ENCODE measurements at regions not wholly inside any gene's neighbourhood (a gene's known extent, or its start where the extent isn't known, plus 50 kb on each side); places are given as distances from the start of the nearest gene placed in this dataset.

DNA sequence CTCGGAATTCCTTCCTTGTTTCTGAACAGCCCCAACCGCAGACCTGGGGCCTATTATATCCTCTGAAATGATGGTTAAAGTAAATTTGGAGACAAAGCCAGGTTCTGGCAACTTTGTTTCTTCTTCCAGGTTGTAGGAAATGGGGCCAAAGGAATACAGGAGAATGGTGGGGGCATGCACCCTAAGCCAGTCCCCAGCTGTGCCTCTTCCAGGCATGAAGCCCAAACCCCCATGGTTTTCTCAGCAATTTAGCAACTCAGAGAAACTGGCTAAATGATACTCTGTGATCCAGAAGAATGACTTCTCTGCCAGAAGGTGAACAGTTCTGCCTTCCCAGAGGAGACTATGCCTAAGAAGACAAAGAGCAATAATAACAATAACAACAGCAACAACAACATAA, 635.0 kb upstream of the FANCL start:
- no peak for DNase-seq

DNA sequence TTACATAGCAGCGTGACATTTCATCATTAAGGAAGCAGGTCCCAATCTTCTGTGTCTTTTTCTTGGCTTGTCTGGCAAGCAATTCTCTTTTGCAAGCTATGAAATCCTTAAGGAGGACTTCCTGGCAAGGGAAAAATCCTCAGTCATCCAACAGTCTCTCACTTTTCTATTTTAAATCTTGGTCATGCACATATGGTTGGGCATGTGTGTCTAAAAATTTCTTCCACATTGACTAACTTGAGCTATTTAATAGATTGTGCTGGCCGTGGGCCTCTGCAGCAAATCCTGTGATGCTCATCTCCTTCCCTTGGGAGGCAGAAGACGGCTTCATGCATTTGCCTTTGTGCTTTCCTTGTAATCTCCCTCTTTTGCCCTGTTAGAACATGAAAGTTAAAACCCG, 634.3 kb upstream of the FANCL start:
- no peak for DNase-seq

GRCh38 chr2:58871469-58872142, 630.5 kb upstream of the FANCL start:
- DNase-seq, result peak; percentile 34

DNA sequence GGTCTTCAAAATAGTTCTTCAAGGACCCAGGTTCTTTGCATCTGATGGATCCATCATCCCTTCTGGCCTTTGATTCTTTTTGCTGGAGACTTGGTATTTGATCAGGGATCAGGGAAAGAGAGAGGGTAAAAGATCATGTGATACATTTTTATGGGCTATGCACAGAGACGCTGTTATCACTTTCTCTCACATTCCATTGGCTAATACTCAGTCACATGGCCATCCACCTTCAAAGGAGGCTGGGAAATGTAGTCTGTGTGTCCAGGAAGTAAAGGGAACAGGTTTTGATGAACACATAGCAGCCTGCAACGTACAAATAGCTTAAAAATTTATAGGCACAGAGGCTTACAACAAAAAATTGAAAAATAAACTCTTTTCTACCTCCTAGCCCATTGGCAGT, 629.6 kb upstream of the FANCL start:
- DNase-seq, result peak; percentile 13

- no peak for DNase-seq
These were observed 625.8 kb upstream of the FANCL start for GRCh38 chr2:58866946-58867345.

GRCh38 chr2:58866527-58866926, 625.4 kb upstream of the FANCL start:
- no peak for DNase-seq

GRCh38 chr2:58866040-58866439, 624.9 kb upstream of the FANCL start:
- DNase-seq, result no peak

DNA sequence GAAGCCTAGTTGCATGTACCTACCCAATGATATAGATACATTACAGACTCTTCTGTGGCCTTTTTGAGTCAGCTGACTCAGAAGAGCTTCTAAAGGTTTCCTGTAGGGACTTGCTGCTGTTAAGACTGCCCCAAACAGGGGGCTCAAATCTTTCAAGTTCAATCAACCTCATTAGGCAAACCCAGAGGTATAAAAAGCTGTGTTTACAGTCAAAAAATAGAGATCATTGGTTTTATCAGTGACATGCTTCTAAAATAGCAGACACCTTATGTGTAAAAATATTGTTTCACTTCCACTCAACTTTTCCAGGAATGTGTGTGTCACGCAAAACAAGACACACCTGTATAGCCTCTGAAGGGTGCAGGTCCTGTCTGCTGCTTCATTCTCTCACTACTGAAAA, 624.3 kb upstream of the FANCL start:
- no peak for DNase-seq

DNA sequence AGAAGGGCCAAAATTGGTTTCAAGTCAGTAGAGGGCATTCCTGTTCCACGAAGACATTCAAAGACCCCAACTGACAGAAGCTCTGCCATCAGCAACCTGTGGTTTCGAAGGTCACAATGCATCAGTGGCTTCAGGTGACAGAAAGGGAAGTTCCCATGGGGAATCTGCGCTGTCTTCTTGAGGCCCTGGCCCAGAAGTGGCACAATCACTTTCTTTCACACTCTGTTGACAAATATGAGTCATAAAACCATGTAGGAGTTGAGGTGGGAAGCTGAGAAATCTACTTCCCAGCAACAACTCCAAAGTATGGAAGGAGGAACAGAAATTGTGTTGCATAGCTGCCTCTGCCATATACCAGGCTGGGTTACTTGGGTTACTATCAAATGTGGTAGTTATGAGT, 621.1 kb upstream of the FANCL start:
- DNase-seq, result no peak

DNA sequence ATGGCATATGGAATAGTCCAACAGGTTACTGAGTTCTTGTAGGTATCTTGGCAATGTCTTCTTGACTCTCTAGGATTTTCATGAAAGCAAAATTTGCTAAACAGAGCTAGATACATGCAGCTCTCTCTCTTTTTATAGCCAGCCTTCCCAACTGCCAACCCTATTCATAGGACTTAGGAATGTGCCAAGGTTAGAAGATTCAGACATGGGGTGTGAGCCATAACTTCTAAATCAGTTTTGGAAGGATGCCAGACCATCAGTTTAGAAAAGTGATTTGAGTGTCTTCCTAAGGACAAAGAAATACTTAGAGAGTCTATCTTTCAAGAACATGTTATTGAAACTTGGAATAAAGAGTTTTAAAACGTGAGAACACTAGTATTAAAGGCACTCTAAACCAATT, 619.5 kb upstream of the FANCL start:
- no peak for DNase-seq

DNA sequence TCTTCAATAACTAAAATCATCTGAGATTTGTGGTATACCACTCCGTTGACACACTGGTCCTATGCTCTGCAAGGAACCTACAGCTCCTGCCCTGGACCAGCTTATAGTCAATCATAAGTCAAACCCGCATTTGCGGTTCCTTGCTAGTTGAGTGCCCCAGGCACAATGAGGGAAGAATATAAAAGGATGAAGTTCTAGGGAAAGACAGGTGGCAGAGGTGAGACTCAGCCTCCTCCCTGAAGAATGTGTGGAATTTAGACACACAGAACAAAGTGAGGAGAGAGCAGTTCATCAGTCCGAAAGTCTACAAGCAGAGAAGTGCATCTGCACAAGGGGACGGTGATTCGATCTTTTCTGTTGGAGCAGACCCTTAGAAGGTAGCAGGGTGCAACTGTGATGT, 615.0 kb upstream of the FANCL start:
- DNase-seq, result no peak

DNA sequence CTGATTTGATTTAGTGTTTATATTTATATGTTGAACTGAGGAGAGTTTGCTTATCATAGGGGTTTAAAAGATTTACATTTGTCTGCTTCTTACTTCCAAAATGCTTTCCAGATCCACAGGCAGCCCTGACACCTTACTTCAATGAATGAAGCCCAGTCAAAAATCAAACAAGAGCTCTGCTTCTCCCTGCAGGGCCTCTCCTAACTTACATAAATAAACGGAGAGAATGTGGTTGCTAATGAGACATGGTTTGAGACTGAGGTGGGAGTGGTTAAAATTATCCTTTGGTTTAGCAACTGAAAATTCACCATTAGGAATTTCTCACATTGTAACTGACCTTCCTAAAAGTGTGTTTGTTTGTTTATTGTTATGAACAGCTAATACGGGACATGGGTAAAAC, 612.3 kb upstream of the FANCL start:
- DNase-seq, result no peak

DNA sequence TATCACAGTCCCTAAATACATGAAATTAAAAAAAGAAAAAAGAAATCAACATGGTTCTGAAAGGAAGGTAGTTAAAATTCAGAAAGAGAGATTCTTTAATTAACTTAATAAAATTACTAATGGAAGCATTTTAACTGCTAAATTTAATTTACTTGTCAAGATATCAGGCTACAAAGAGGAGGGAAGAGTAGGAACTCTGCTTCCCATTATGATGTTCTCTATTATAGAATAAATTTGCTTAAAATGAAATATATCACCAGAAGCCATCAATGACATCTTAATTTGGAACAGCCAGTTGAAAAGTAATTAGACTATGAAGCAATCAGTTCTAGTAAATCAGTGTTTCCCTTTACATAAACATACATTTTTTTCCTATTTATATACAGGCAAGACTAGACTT, 611.8 kb upstream of the FANCL start:
- DNase-seq, result no peak

DNA sequence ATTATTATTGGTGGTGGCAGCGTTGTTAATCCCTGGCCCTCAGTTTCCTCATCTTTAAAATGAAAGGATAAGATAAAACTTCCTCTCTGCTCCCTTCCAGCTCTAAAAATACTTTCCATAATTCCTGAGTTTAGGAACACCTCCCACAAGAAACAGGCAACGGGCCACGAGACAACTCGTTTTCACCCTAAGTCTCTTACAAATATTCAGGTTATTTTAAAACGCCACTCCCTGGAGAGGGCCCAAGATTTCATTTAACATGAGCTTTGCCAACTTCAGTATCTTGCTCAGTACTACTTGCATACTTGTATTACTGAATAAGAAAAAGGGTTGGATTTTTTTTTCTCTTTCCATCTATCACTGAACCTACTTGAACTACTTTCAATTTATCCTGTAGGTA, 611.1 kb upstream of the FANCL start:
- no peak for DNase-seq

DNA sequence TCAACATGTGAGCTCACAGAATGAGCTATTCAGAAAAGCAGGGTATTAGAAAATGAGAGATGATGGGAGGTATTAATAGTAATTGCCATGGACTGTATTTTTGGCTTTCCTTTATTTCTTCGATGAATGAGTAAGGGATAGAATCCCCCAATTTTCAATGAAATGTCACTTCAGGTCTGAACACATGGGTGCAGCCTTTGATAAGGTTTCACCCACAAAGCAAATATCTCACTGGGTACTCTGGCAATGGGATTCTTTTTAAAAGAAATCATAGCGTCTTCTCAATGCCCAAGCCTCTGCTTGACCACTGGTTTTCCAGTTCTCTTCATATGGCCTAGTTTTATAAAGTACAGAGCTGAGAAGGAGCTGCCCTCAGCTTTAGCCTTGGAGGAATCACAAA, 610.5 kb upstream of the FANCL start:
- peak; percentile 6 for DNase-seq

- DNase-seq, result no peak
These were observed 603.9 kb upstream of the FANCL start for GRCh38 chr2:58845011-58845410.

DNA sequence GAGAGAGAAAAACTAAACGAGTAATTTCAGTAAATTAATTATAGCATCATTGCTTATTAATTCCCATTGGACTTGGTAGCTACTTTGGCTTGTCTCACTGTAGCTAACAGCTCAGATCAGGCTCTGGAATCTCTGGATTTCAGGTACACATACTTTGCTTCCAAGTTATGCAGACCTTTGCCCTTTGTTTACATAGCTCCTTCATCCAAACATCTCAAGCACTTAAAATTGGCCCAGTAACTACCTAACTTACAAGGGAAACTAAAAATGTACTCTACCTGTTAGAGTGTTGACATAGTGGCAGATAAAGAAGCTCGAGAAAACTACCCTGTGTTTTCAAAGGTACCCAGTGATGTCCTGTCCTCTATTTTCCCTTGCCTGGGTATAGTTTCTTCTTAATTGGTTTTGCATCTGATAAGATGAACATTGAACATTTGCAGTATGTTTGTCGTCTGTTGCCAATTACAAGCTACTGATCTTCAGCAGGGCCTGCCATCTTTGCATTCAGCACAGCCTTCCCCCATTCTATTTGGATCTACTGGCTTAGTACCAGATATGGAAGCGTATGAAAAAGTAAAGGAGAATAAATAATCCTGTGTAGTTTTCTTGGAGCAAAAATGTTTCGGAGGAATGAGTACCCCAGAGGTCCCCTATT, 601.5 kb upstream of the FANCL start:
- DNase-seq, result no peak

- peak; percentile 65 for DNase-seq
These were observed 593.3 kb upstream of the FANCL start for GRCh38 chr2:58834404-58834803.

GRCh38 chr2:58826795-58827194, 585.7 kb upstream of the FANCL start:
- DNase-seq, result no peak

DNA sequence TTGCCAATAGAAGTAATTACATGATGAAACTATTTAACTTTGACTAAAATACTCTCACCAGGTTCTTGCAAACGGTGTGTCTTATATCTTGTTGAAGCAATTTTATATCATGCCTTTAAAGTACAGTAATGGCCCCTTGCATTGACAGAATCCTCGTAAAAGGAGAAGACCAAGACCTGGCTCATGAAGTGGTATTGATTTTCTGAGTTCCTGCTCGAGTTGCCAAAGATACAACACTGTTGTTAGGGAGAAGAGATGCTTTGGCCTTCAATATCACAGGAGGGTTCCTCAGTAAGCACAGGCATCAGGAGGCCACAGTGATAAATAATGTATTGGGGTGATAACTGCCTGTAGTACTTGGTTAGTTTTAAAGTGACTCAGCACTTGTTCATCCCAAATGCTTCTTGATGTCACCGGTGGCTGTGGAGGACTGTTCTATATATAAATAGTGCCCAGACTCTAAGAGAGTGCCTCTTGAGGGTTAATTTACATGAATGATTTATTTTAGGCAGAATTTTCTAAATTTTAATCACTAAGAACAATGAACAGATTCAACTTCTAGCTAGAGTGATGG, 571.7 kb upstream of the FANCL start:
- DNase-seq, result peak; percentile 15

DNA sequence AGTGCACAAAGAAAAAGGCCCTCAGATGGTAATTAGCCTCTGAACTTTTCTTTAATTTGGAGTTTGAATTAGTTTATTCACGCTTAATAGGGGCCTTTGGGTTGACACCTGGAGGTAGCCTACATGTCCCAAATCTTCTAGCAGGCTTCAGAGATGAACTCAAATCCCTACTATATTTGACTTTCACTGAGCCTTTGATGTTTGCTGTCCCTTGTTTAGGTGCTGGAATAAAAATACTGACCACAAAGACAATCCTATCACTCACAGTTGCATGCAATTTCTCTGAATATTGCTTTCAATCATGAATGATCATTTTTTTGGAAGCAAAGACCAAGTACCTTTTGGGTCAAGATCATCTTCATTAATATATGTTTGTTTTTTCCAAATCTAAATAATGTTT, 564.0 kb upstream of the FANCL start:
- no peak for DNase-seq

- DNase-seq, result no peak
These were observed 562.1 kb upstream of the FANCL start for GRCh38 chr2:58803192-58803591.

GRCh38 chr2:58800881-58801280, 559.8 kb upstream of the FANCL start:
- DNase-seq, result no peak

GRCh38 chr2:58798676-58799208, 557.6 kb upstream of the FANCL start:
- no peak for DNase-seq

All from hematopoietic multipotent progenitor cell treated with erythropoietin and hydrocortisone succinate and interleukin-3 and kit ligand, for 4 days (in vitro differentiated cells).